ENCODE measurements at regions not wholly inside any gene's neighbourhood (a gene's known extent, or its start where the extent isn't known, plus 50 kb on each side); places are given as distances from the start of the nearest gene placed in this dataset.

- DNase-seq (no peak), ATAC-seq (ENCODE audit: low read depth) (no peak)
- H3K36me3 ChIP-seq (replicated peaks in 1 of 2; ENCODE audit: control extremely low read depth in 1 of 2, control insufficient read depth in 1 of 2, extremely low read depth in 1 of 2, insufficient read depth in 2 of 2, low read length in 1 of 2) = peaks cover 2 to 4% of the 10 kb centered on the region in 2 experiments
- Mint-ChIP-seq H3K4me3 (no peak overlapping the region), H3K27ac (no peak overlapping the region), H3K4me1 (no peaks in the 10 kb centered on the region), H3K27me3 (no peaks in the 10 kb centered on the region), H3K9me3 (ENCODE audit: insufficient read depth) (no peaks in the 10 kb centered on the region)
- H4K20me1 ChIP-seq (ENCODE audit: control insufficient read depth, insufficient read depth, low read length, poor library complexity, severe bottlenecking) = no peaks in the 10 kb centered on the region
- intact Hi-C loops (cut with micrococcal nuclease) = no loop called here
- H3K27ac ChIP-seq (ENCODE audit: low read length in 2 of 2) = no peak overlapping the region
- ChIA-PET CTCF (interaction anchor here (0.6 kb wide), 1 partner anchor 513 kb away, joined by 3 read pairs; no protein-coding TSS in a partner anchor), POLR2A (no interaction called here)
- no peak overlapping the region for H3K9ac ChIP-seq (ENCODE audit: low read length)
- H3K4me1 ChIP-seq (ENCODE audit: control insufficient read depth in 2 of 2, insufficient read depth in 2 of 2, low read length in 2 of 2) = no peaks in the 10 kb centered on the region
- no peak overlapping the region for H3K4me2 ChIP-seq (replicated peaks; ENCODE audit: low read depth, low read length, poor library complexity, severe bottlenecking)
- TF ChIP-seq EZH2 (IDR thresholded peaks at IDR 0.05; ENCODE audit: borderline replicate concordance, insufficient read depth, low read depth, low read length, poor library complexity, severe bottlenecking) (no peak), CTCF (IDR thresholded peaks at IDR 0.05) (no peak)
- no peak overlapping the region for H2AFZ ChIP-seq (ENCODE audit: insufficient read depth, low read depth, low read length, poor library complexity, severe bottlenecking)
- no peaks in the 10 kb centered on the region for H3K9me3 ChIP-seq (ENCODE audit: control extremely low read depth in 1 of 3, control insufficient read depth in 2 of 3, insufficient read depth in 1 of 3, low read length in 2 of 3)
- WGBS (ENCODE audit: insufficient coverage) = 100% methylated on average over 7 of the region's 7 CpGs
- H3K79me2 ChIP-seq (ENCODE audit: control insufficient read depth, insufficient read depth, low read length) = no peaks in the 10 kb centered on the region
- no peaks in the 10 kb centered on the region for H3K27me3 ChIP-seq (replicated peaks in 1 of 4; ENCODE audit: control extremely low read depth in 1 of 4, control insufficient read depth in 3 of 4, insufficient read depth in 4 of 4, low read length in 3 of 4)
- no peak overlapping the region for H3K4me3 ChIP-seq (ENCODE audit: control extremely low read depth in 1 of 5, extremely low read depth in 1 of 5, insufficient read depth in 1 of 5, low read depth in 2 of 5, low read length in 4 of 5)
Observed at GRCh38 chr7:66427956-66428355, 200.7 kb upstream of the KCTD7 start.

GRCh38 chr7:66429498-66430163 is 199.1 kb upstream of the KCTD7 start:
- no peaks in the 10 kb centered on the region for H3K27me3 Mint-ChIP-seq
- Histone ChIP-seq H3K27ac (ENCODE audit: low read length in 2 of 2) (no peak overlapping the region), H3K36me3 (replicated peaks in 1 of 2; ENCODE audit: control extremely low read depth in 1 of 2, control insufficient read depth in 1 of 2, extremely low read depth in 1 of 2, insufficient read depth in 2 of 2, low read length in 1 of 2) (peaks cover 2 to 4% of the 10 kb centered on the region in 2 experiments), H3K79me2 (ENCODE audit: control insufficient read depth, insufficient read depth, low read length) (no peaks in the 10 kb centered on the region), H3K4me2 (replicated peaks; ENCODE audit: low read depth, low read length, poor library complexity, severe bottlenecking) (no peak overlapping the region), H3K4me3 (ENCODE audit: control extremely low read depth in 1 of 5, extremely low read depth in 1 of 5, insufficient read depth in 1 of 5, low read depth in 2 of 5, low read length in 4 of 5) (no peak overlapping the region), H3K4me1 (ENCODE audit: control insufficient read depth in 2 of 2, insufficient read depth in 2 of 2, low read length in 2 of 2) (no peaks in the 10 kb centered on the region), H3K9ac (ENCODE audit: low read length) (no peak overlapping the region), H3K27me3 (replicated peaks in 1 of 4; ENCODE audit: control extremely low read depth in 1 of 4, control insufficient read depth in 3 of 4, insufficient read depth in 4 of 4, low read length in 3 of 4) (no peaks in the 10 kb centered on the region), H2AFZ (ENCODE audit: insufficient read depth, low read depth, low read length, poor library complexity, severe bottlenecking) (no peak overlapping the region), H4K20me1 (ENCODE audit: control insufficient read depth, insufficient read depth, low read length, poor library complexity, severe bottlenecking) (no peaks in the 10 kb centered on the region), H3K9me3 (ENCODE audit: control extremely low read depth in 1 of 3, control insufficient read depth in 2 of 3, insufficient read depth in 1 of 3, low read length in 2 of 3) (no peaks in the 10 kb centered on the region)
- no peaks in the 10 kb centered on the region for H3K4me1 Mint-ChIP-seq
- no peak overlapping the region for H3K4me3 Mint-ChIP-seq
- POLR2A ChIA-PET = no interaction called here
- H3K27ac Mint-ChIP-seq = no peak overlapping the region
- H3K9me3 Mint-ChIP-seq (ENCODE audit: insufficient read depth) = no peaks in the 10 kb centered on the region
- CTCF ChIA-PET = interaction anchor here (0.6 kb wide), 1 partner anchor 9 kb away, joined by 3 read pairs; no protein-coding TSS in a partner anchor
- TF ChIP-seq EZH2 (IDR thresholded peaks at IDR 0.05; ENCODE audit: borderline replicate concordance, insufficient read depth, low read depth, low read length, poor library complexity, severe bottlenecking) = no peak
- TF ChIP-seq CTCF (IDR thresholded peaks at IDR 0.05) = no peak
- DNase-seq = no peak
- ATAC-seq (ENCODE audit: low read depth) = no peak
- intact Hi-C loops (cut with micrococcal nuclease) = no loop called here
- WGBS (ENCODE audit: insufficient coverage) = 100% methylated on average over 2 of the region's 4 CpGs

Data from B cell (primary cell).